ENCODE measurements at regions not wholly inside any gene's neighbourhood (a gene's known extent, or its start where the extent isn't known, plus 50 kb on each side); places are given as distances from the start of the nearest gene placed in this dataset.

DNA sequence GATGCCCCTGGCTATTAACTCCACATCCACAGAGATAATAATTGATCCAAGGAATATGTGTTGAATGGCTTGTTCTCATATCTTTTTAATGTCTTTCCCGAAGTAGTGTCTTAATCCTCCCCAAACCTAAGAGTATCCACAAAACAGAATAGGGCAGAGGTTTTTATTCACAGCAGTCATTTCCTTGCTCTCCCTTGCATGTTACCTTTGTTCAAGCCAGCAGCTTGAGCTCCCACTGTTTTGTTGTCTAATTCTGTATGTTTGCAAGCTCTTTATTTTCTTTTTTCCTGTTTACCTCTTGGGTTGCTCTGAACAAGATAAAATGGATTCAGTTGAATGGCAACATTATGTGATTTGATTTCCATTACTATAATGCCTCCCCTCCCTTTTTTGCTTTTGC, 308.6 kb upstream of the ZP4 start:
- no peak for DNase-seq (ENCODE audit: low read depth)

DNA sequence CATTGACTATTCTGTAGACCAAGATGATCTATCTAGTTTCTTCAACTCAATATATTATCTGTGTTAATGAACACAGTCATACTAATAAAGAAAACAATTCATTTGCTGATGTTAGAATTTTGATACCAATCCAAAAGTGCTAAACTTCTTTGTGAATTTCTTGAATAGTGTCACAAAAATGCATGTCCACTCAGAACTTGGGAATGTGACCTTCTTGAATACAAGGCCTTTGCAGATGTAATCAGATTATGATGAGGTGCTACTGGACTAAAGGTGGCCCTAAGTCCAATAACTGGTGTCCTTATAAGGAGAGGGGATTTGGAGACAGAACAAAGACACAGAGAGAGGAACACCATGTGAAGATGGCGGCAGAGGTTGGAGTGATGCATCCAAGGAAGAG, 305.8 kb upstream of the ZP4 start:
- DNase-seq (ENCODE audit: low read depth) = no peak

DNA sequence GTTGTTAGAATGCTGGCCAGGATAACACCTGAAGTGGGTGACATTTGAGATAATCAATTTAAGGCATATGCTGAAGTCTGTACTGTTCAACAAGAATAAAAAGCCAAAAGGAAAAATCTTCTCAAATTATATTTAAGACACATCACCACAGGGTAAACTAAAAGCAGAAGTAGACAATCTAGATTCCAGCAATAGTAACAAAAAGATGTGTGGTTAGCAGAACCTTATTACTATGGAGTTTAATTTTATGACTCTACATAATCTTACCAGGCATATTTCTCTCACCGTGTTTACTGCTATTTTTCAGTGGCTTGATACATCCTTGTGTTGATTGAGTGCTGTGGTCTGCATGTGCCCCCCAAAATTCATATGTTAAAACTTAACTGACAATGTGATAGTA, 300.4 kb upstream of the ZP4 start:
- no peak for DNase-seq (ENCODE audit: low read depth)

DNA sequence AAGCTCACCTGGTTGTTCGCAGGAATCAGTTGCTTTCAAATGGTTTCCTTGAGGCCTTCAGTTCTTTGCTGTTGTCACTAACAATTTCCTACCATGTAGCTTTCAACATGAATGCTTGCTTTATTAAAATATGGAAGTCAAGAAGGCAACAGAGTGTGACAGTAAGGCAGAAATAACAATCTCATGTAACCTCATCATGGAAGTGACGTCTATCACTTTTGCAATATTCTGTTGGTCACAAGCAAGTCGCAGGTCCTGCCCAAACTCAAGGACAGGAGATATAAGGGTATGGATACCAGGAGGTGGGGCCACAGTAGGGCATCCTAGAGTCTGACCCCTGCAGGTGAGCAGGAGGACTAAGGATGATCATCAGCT, 296.8 kb upstream of the ZP4 start:
- no peak for DNase-seq (ENCODE audit: low read depth)

DNA sequence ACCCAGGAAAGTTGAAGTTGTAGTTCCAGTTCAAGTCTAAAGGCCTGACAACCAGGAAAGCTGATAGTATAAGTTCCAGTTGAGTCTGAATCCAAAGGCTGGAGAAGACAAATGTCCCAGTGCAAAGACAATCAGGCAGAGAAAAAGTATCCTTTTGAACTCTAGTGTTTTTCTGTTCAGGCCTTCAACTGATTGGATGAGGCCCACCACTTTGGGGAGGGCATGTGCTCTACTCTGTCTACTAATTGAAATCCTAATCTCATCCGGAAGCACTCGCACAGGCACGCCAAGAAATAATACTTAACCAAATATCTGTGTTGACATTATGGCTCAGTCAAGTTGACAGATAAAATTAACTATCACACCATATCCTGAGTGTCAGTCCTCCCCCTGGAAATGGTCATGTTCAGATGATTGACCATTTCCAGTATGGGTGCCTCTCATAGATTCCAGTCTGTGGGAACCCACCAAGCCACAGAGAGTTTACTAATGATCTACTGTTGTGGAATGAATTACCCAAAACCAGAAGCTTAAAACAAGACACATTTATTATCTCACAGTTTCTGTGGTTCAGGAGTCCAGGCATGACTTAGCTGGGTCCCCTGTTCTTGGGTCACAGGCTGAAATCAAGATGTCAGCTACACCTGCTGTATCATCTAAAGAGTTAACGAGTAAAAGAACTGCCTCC, 296.3 kb upstream of the ZP4 start:
- no peak for DNase-seq (ENCODE audit: low read depth)

DNA sequence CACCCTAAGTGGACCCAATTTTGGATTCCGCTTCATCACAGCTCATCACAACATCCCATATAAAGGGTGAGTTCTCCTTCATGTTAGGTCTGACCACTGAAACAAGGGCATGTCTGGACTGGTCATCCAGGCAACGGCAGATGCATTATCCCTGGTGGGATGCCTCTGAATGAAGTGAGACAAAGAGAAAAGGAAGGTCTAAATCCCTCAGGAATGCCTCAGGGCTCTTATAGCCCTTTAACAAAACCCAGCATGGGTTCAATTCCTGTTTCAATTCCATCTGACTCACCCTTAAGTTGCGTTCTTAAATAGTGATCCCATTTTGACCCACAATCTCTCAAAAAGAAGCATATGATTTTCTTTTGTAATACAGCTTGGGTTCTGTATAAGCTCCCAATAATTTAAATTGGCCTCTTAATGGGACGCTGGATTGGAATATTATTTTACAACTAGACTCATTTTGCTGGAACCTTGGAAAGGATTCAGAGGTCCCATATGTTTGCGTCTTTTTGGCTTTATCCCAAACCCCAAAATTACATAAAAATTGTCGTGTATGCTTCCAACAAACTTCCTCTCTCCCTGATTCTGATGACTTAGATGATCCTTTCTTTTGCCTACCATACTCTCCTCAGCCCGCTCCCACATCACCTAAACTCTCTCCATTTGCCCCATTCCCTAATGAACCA, 287.4 kb upstream of the ZP4 start:
- DNase-seq (ENCODE audit: low read depth) = no peak

DNA sequence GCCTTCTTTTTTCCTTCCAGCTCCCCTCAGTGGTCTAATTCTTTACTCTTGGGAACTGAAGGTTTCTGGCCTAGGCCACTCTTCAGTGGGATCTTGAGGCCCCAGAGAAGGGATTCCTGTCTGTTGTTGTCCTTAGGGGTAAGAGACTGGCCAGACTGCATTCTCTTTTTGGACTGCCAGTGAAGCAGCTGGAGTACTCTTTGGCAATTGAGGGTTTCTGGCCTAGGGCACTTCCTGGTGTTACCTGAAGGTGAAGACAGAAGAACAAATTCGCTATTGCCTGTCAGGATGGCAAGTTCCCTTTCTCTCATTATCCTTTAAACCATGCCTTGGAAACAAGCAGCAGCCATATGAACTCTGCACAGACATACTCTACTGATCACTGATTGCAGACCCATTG, 286.6 kb upstream of the ZP4 start:
- no peak for DNase-seq (ENCODE audit: low read depth)

DNA sequence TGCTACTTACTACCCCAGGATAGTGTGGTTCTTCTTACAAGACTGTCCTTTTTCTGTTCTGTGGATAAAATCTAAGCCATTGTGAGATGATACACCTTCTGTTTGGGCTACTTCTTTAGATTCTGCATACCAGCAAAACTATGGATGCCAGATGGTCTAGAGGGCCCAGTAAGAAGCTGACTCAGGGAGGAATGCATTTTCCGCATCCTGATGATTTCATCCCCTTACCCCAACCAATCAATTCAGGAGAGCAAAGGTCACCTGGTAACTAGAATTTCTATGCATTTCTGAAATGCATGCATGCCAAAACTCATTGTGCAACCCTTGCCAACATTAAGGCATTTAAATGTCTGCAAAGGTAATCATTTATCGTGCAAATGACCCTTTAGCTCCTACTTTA, 285.7 kb upstream of the ZP4 start:
- DNase-seq (ENCODE audit: low read depth) = no peak

DNA sequence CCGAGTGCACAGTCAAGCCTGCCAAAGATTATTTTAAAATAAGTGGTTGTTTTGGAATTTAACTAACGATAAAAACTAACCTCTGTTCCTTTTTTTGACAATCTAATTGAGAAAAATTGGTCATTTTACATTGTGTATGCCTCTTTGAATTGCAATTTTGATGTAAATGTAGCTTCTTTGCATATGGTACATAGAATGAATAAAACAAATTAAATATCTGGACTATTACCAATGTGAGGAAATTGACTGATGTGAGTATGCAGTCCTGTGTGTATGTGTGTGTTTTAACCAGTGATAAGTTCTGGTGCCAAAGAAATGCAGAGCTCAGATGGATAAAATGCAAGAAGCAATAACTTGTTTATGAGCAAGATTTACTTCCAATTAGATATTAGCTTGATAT, 281.3 kb upstream of the ZP4 start:
- no peak for DNase-seq (ENCODE audit: low read depth)

DNA sequence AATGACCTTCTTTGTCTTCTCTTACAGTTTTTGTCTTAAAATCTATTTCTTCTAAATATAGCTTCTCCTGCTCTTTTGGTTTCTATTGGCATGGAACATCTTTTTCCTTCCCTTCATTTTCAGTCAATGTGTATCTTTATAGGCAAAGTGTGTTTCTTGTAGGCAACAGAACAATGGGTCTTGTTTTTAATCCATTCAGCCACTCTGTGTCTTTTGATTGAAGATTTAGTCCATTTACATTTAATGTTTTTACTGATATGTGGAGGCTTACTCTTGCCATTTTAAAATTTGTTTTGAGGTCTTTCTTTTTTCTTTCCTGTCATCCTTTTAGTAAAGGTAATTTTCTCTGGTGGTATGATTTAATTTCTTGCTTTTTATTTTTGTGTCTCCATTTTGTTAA, 271.2 kb upstream of the ZP4 start:
- DNase-seq (ENCODE audit: low read depth) = no peak

DNA sequence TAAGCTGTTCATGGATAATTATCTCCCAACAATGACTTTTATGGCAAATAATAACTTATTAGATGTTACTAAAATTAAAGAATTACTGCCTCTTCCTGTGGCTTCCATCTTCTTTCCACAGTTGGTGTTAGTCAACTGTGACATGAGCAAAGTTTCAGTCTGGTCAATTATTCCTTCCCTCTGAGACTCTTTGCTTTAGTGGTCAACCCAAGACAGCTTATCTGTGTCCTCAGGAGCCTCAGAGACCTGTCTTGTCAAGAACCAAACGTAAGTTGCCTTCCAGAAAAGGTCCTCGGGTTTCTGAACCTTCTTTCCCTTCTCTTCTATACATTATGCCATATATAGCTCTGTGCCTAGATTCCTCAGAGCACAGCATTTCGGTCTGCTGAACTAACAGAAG, 263.2 kb upstream of the ZP4 start:
- no peak for DNase-seq (ENCODE audit: low read depth)

DNA sequence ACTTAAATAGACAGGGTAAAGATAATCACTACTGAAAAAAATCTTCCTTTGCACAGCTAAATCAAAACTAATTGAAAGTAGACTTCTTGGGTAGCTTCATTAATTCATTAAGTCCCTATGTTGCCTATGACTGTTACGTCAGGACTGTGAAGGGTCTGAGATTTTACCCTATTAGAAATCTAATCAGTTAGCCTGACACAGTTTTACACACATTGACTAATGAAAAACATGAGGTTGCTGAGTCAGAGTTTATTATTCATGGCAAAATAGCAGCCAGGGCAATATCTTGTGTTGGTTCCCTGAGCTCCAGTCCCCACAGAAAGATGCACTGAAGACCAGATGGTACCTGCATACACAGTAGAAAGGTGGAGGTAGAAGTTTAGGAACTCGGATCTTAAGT, 262.5 kb upstream of the ZP4 start:
- DNase-seq (ENCODE audit: low read depth) = no peak

DNA sequence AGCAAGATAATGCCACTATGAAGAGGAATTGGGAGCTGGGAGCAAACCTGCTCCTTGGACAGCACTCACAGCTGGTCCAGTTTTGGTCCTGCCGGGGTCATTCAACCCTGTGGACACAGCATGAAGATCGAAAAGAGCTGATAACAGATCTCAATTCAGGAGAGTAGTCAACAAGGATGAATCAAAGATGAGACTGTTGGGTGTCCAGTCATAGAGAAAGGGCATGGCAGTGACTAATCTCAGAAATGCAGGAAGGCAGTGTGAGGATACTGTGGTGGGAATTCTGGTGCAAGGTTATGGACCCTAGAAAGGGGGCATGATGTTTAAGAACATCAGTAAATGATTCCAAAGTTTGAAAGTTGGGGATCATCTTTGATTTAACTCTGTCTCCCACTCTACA, 261.4 kb upstream of the ZP4 start:
- no peak for DNase-seq (ENCODE audit: low read depth)

DNA sequence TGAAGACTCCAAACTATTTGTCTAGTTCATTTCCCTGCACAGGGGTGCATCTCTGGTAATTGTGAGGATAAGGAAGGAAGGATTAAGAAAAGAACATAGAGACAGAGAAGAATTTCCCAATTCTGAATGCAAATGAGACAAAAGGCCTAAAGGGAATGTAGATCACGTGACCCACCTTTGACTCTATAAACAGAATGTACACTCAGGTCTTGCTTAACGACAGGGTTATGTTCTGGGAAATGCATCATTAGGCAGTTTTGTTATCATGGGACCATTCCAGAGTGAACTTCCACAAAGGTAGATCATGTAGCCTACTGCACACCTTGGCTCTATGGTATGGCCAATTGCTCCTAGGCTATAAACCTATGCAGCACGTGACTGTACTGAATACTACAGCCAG, 252.3 kb upstream of the ZP4 start:
- no peak for DNase-seq (ENCODE audit: low read depth)

DNA sequence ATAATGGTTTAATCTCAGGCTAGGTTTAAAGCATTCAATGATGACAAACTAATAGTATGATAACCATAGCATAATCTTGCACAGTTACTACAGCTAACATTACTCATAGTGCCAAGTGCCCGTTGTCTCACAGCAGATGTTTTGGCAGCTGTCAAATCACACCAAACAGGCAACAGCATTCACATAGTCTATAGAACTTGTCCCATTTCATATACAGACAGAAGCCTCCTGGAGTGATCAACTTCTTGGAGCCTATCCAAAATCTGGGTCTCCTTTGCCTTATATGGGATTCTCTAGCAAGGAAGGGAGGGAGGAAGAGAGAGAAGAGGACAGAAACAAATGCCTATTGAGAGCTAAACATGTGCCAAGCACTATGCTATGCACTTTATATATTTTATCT, 250.6 kb upstream of the ZP4 start:
- no peak for DNase-seq (ENCODE audit: low read depth)

DNA sequence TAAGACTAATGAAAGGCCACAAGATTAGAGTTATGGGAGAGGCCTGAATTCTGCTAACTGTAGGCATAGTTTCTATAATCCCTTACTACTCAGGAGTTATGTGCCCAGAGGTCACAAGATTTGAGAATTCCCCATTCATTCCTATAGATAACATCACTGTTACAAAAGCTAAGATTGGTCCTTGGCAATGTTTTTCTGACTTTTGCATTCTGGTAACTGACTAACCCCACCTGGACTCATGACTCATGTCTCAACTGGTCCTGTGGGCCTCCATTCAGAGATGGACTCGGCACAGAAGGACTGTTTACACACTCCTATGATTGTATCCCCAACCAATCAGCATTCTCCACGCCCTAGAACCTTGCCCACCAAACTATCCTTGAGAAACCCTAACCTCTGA, 249.0 kb upstream of the ZP4 start:
- DNase-seq (ENCODE audit: low read depth) = no peak

DNA sequence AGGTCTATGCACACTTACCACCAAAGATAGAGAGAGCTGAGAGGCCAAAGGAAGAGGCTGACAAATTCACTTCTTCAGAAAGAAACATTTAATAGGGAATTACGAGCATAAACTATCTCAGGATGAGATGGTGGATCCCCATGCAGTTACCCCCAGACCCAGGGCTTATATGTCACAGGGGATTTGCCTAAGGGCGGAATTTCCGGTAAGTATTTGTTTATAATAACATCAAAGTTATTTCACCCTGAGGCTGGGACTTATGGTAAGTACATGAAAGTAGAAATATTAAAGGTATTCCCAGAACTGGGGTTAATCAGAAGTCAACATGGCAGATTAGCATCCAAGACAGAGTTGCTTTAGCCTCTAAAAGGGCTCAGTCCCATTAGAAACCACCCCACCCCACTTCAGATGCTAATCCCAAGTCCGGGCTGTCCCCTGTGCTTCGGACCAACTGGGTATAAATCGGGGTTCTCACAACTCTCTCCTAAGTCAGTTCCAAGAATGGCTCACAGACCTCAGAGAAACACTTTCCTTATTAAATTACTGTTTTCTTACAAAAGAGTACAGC, 247.4 kb upstream of the ZP4 start:
- DNase-seq (ENCODE audit: low read depth) = no peak

DNA sequence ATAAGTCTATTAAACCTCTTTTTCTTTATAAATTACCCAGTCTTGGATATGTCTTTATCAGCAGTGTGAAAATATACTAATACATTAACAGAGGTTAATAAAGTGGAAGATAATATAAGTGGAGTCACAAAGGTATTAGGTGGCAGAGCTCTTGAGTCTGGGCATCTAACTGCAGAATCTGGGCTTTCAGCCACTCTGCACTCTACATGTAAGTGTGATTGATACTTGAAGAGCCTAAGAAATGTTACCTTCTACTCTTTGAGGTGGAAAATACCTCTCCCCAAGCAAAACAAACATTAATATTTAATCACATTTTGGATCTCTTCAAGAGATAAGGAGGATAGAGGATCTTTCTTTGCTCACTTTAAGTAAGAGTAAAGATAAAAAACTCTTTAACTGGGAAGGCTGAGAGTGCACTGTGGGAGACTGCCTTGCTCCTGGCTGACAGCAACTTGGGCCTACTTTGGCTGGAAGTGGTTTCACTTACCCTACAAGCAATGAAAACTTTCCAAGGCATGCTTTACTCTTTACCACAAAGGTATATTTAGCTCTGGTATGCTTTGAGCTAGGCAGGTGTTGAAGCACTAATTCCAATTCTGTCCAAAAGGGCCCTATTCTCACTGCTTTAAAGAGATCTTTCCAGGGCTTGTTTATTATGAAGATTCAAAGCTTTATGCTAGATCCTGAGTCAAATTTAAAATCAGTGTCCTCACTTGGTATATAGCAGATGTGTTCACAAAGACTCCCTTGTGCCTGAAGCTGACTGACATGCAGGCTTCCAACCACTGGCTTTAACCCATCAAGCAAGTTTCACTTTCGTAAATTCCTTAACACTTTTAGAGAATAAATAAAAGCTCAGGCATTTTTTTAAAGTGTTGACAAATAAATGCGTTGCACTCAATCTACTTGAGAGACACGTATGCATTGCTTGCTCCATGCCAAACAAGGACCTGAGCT, 245.3 kb upstream of the ZP4 start:
- no peak for DNase-seq (ENCODE audit: low read depth)

DNA sequence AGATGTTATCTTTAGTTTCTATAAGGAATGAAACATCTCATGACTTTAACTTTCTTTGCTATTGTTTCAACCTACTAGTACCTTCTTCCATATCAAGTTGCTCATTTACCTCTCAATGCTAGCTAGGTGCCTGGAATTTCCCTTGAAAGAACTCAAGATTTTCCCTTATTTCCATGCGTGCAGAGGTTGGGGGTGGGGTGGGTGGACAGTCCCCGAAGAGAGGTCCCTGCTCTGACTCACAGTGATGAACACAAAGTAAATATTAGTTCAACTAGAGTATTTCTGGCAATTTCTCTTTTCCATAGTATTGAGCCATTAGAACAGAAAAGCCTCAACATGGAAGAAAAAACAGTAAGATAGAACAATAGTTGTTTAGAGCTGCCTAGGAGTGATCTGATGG, 239.0 kb upstream of the ZP4 start:
- no peak for DNase-seq (ENCODE audit: low read depth)

DNA sequence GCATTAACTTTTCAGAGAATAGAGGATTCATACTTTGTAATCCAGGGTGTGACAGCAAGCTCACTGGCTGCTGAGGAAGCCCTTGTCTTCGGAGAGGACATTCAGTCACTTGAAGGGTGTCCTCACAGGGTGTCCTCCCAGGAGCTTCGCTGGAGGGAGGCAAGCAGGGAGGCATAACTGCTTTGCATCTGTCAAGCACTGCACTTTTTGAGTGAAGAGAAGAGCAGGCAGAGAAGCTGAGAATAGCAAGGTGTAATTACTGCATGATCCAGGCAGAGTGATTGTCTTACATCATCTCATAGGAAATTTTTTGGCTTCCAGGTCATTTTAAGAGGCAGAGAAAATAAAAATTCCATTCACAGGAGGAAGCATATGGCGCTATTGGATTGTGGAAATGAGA, 232.5 kb upstream of the ZP4 start:
- DNase-seq (ENCODE audit: low read depth) = no peak

DNA sequence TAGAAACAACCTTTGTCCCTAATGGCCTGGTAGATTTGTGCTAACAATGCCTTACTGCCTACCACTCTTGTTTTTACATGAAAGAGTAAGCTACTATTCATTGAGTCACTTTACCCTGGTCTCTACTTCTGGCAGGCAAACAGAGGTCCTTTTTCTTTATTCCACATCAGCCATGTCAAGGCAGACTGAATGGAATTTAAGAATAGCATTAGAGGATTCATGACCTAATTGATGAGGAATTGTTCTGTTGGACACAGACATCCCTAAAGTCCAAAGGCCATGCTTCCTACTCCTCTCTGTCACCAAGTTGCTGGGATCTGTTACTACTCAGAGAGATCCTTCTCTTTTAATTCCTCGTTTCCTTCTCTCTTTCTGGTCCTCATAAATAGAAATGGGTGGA, 229.1 kb upstream of the ZP4 start:
- DNase-seq (ENCODE audit: low read depth) = no peak

DNA sequence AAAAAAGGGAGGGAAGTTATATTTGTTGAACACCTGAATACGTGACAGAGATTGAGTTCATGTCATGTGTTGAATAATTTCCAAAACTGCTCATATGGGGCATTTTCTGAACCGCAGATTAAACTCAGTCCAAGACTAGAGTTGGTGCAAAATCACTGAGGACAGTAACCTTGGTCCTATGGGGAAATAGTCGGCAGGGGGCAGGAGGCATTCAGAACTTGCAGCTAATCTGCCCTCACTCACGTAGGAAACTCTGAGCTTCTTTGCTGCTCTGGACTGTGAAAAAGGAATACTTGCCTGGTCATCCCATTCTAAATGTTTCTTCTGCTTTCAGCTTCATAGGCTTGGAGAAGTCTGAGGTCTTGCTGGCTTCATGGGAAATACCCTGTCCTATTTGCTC, 228.3 kb upstream of the ZP4 start:
- no peak for DNase-seq (ENCODE audit: low read depth)

DNA sequence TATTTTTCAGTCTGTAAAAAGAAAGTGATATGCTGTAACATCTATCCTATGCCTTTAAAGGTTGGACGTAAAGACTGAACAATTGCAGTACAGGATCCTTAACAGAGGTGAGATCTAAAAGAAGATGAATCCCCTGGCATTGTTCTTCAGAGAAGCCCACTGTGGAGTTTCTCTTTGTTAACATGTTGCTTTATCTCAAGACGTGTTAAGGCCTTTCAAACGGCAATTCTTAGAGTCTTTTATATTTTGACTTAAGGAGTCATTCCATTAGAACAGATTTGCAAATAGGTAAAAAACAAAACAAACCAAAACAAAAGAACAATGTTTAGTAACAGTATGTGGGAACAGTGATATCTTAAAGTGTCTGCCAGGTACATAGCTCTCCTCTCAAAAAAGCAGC, 225.1 kb upstream of the ZP4 start:
- DNase-seq (ENCODE audit: low read depth) = no peak
